Activated CD4-positive, alpha-beta memory T cell treated with anti-CD3 and anti-CD28 coated beads for 36 hours (primary cell): ENCODE measurements at regions not wholly inside any gene's neighbourhood (a gene's known extent, or its start where the extent isn't known, plus 50 kb on each side); places are given as distances from the start of the nearest gene placed in this dataset.

Experiments used
- CTCF ChIA-PET: fragments of 350-600 bp; sonication (Branson Sonifier 250); formaldehyde crosslinking; loops from one replicate; lab custom pipeline; 2021; ENCODE audit warnings: antibody characterized with exemption, inconsistent platforms; lab: Charles Lee
- POLR2A ChIA-PET: fragments of 350-600 bp; sonication (Branson Sonifier 250); formaldehyde crosslinking; loops from one replicate; lab custom pipeline; 2021; ENCODE audit warnings: antibody characterized with exemption; lab: Charles Lee
- DNase-seq: peaks from one replicate; pipeline ENCODE4 v3.0.0-alpha.2; 2020
- H3K27ac Mint-ChIP-seq: one replicate; pipeline ENCODE4 v1.8.0; 2021; ENCODE audit warnings: mixed read lengths
- H3K27me3 Mint-ChIP-seq: one replicate; pipeline ENCODE4 v1.8.0; 2021; ENCODE audit warnings: mixed read lengths
- H3K36me3 Mint-ChIP-seq: one replicate; pipeline ENCODE4 v1.8.0; 2021; ENCODE audit warnings: mixed read lengths
- H3K4me1 Mint-ChIP-seq: one replicate; pipeline ENCODE4 v1.8.0; 2021; ENCODE audit warnings: low read depth, mixed read lengths
- H3K4me3 Mint-ChIP-seq: one replicate; pipeline ENCODE4 v1.8.0; 2021; ENCODE audit warnings: mild to moderate bottlenecking, mixed read lengths
- H3K9me3 Mint-ChIP-seq: one replicate; pipeline ENCODE4 v1.8.0; 2021; ENCODE audit warnings: mixed read lengths
- intact Hi-C: fragments of 100-400 bp; cut with micrococcal nuclease; formaldehyde crosslinking; loops from one replicate; pipeline ENCODE4 v1.15.1; 2023

GRCh38 chr21:29481081-29481480, 182.4 kb downstream of the BACH1 start:
- Mint-ChIP-seq H3K36me3 (peaks cover 9% of the 10 kb centered on the region), H3K9me3 (peaks cover 8% of the 10 kb centered on the region), H3K4me3 (no peak overlapping the region), H3K27ac (no peak overlapping the region), H3K4me1 (peaks cover 4% of the 10 kb centered on the region), H3K27me3 (no peaks in the 10 kb centered on the region)
- CTCF ChIA-PET, result interaction anchor here (1.2 kb wide), 1 partner anchor 9 kb away, joined by 3 read pairs; no protein-coding TSS in a partner anchor
- intact Hi-C loops, result no loop called here
- POLR2A ChIA-PET, result no interaction called here
- DNase-seq, result no peak

DNA sequence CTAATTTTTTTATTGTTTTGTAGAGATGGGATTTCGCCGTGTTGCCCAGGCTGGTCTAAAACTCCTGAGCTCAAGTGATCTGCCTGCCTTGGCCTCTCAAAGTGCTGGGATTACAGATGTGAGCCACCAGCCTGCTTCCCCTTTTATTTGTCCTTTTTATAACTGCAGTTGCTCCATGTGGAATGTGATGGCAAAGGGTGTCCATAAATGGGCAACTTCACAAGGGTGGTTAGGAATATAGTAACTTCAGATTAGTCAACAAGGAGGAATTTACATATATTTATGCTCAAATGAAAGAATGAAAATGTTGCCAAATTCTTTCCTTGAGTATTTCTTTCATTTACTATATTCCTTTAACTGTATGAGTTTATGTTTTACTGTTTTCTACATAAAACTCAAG, 182.9 kb downstream of the BACH1 start:
- H3K27ac Mint-ChIP-seq, result no peak overlapping the region
- H3K4me1 Mint-ChIP-seq, result peaks cover 3% of the 10 kb centered on the region
- intact Hi-C loops, result no loop called here
- ChIA-PET CTCF (no interaction called here), POLR2A (no interaction called here)
- H3K36me3 Mint-ChIP-seq, result peaks cover 9% of the 10 kb centered on the region
- no peaks in the 10 kb centered on the region for H3K27me3 Mint-ChIP-seq
- peaks cover 8% of the 10 kb centered on the region for H3K9me3 Mint-ChIP-seq
- no peak overlapping the region for H3K4me3 Mint-ChIP-seq
- DNase-seq, result no peak

DNA sequence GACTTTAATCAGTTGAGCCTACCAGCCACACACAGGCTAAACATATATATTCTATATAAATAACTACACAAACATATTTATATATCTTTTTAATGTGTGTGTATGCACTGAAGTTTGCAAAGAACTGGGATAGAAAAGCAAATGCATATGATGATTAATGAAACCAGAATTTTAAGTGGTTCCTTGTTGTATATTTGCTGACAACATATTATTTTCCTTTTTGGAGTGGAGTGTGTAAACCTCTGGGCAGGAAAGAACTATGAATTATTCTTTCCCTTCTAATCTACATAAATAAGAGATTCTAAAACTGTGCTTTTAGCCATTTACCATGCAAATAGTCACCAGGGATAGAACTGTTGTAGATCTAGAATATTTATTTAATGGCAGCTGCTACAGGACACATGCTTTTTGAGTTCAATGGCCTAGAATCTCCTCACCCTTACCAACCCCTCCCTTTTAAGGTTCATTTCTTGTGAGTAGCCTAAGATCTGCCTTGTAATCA, 187.6 kb downstream of the BACH1 start:
- intact Hi-C loops, result no loop called here
- ChIA-PET CTCF (interaction anchor here (1.3 to 1.4 kb wide), 2 partner anchors 9 to 12 kb away, joined by 3 to 4 read pairs; no protein-coding TSS in a partner anchor), POLR2A (no interaction called here)
- Mint-ChIP-seq H3K4me3 (no peak overlapping the region), H3K36me3 (peaks cover 12% of the 10 kb centered on the region), H3K27ac (no peak overlapping the region), H3K27me3 (no peaks in the 10 kb centered on the region), H3K4me1 (no peaks in the 10 kb centered on the region), H3K9me3 (peaks cover 8% of the 10 kb centered on the region)
- no peak for DNase-seq
